Endodermal cell (in vitro differentiated cells): ENCODE measurements at regions not wholly inside any gene's neighbourhood (a gene's known extent, or its start where the extent isn't known, plus 50 kb on each side); places are given as distances from the start of the nearest gene placed in this dataset.

Experiments
- DNase-seq: peaks from one replicate; pipeline ENCODE4 v3.0.0-alpha.2; 2017
- H3K27ac ChIP-seq: 2 replicates; pipeline ENCODE4 v1.5.1; 2013; ENCODE audit warnings: mild to moderate bottlenecking, low read depth, low read length, moderate library complexity
- H3K27me3 ChIP-seq: 2 replicates; pipeline ENCODE4 v1.6.1; 2013; ENCODE audit warnings: mild to moderate bottlenecking, low read length, moderate library complexity; ENCODE audit not compliant: insufficient read depth, control insufficient read depth, poor library complexity, severe bottlenecking
- H3K36me3 ChIP-seq: 2 replicates; pipeline ENCODE4 v1.7.0; 2013; ENCODE audit warnings: mild to moderate bottlenecking, low read length, moderate library complexity; ENCODE audit not compliant: control insufficient read depth, insufficient read depth
- H3K4me1 ChIP-seq: one replicate; pipeline ENCODE4 v1.7.0; 2013; ENCODE audit warnings: low read length; ENCODE audit not compliant: control insufficient read depth, insufficient read depth
- H3K4me3 ChIP-seq: 2 replicates; pipeline ENCODE4 v1.5.1; 2013; ENCODE audit warnings: mild to moderate bottlenecking, low read length, moderate library complexity
- H3K9ac ChIP-seq: 2 replicates; pipeline ENCODE4 v1.6.1; 2013; ENCODE audit warnings: mild to moderate bottlenecking, low read length, moderate library complexity; ENCODE audit not compliant: poor library complexity, severe bottlenecking; ENCODE audit errors: extremely low read depth
- H3K9me3 ChIP-seq: 2 replicates; pipeline ENCODE4 v1.6.1; 2013; ENCODE audit warnings: mild to moderate bottlenecking, low read length, moderate library complexity; ENCODE audit not compliant: control insufficient read depth
- H3K27ac Mint-ChIP-seq: 2 replicates; pipeline ENCODE4 v1.8.0; 2020; ENCODE audit warnings: mixed read lengths
- H3K27me3 Mint-ChIP-seq: 2 replicates; pipeline ENCODE4 v1.8.0; 2021; ENCODE audit warnings: mild to moderate bottlenecking, mixed read lengths; ENCODE audit not compliant: insufficient read depth
- H3K36me3 Mint-ChIP-seq: 2 replicates; pipeline ENCODE4 v1.8.0; 2020; ENCODE audit warnings: low read depth, mixed read lengths
- H3K4me1 Mint-ChIP-seq: 2 replicates; pipeline ENCODE4 v1.8.0; 2020; ENCODE audit warnings: mixed read lengths
- H3K4me3 Mint-ChIP-seq: 2 replicates; pipeline ENCODE4 v1.8.0; 2020; ENCODE audit warnings: mild to moderate bottlenecking, moderate library complexity, mixed read lengths
- H3K9me3 Mint-ChIP-seq: 2 replicates; pipeline ENCODE4 v1.8.0; 2020; ENCODE audit warnings: mild to moderate bottlenecking, mixed read lengths
- CTCF ChIP-seq: fragments of 200-600 bp; sonication (generic); conservative IDR thresholded peaks from 2 replicates; pipeline ENCODE4 v1.5.0; 2021; ENCODE audit warnings: antibody characterized with exemption, mild to moderate bottlenecking
- WGBS, 2 experiments: methylation state at CpG; one replicate each; pipeline versions ENCODE4 v1.1.5 to v1.1.7; 2013; ENCODE audit warnings: missing lambda C conversion rate in 2 of 2, mixed read lengths in 1 of 2; ENCODE audit not compliant: insufficient coverage in 1 of 2, insufficient read length in 1 of 2; 5-methylcytosine and 5-hydroxymethylcytosine counted together

- Histone ChIP-seq H3K4me1 (no peaks in the 10 kb centered on the region), H3K9me3 (no peaks in the 10 kb centered on the region), H3K9ac (no peak overlapping the region), H3K4me3 (no peak overlapping the region), H3K36me3 (no peaks in the 10 kb centered on the region), H3K27me3 (no peaks in the 10 kb centered on the region), H3K27ac (peak overlapping the region; percentile 51)
- Mint-ChIP-seq H3K4me1 (no peaks in the 10 kb centered on the region), H3K9me3 (no peaks in the 10 kb centered on the region), H3K4me3 (no peak overlapping the region), H3K27ac (no peak overlapping the region), H3K27me3 (peaks cover 2% of the 10 kb centered on the region), H3K36me3 (no peaks in the 10 kb centered on the region)
- 76 to 84% methylated on average over 8 to 12 of the region's 12 CpGs for WGBS, 2 experiments
- no peak for DNase-seq
- no peak for TF ChIP-seq CTCF
These were observed 243.8 kb downstream of the RBFOX3 start for GRCh38 chr17:79366988-79367571.

GRCh38 chr17:79365836-79366770, 244.7 kb downstream of the RBFOX3 start:
- no peak for DNase-seq
- no peaks in the 10 kb centered on the region for H3K36me3 Mint-ChIP-seq
- 88 to 89% methylated on average over 17 to 28 of the region's 28 CpGs for WGBS, 2 experiments
- Histone ChIP-seq H3K4me1 (no peaks in the 10 kb centered on the region), H3K9me3 (no peaks in the 10 kb centered on the region), H3K27me3 (no peaks in the 10 kb centered on the region), H3K36me3 (no peaks in the 10 kb centered on the region), H3K4me3 (no peak overlapping the region), H3K9ac (no peak overlapping the region), H3K27ac (peak overlapping the region; percentile 51)
- no peak overlapping the region for H3K27ac Mint-ChIP-seq
- H3K27me3 Mint-ChIP-seq = peaks cover 2% of the 10 kb centered on the region
- TF ChIP-seq CTCF = no peak
- H3K4me3 Mint-ChIP-seq = no peak overlapping the region
- H3K9me3 Mint-ChIP-seq = no peaks in the 10 kb centered on the region
- H3K4me1 Mint-ChIP-seq = no peaks in the 10 kb centered on the region

- no peak overlapping the region for H3K4me3 ChIP-seq
- no peak overlapping the region for H3K27ac Mint-ChIP-seq
- WGBS, 2 experiments = 95 to 98% methylated on average over 7 to 12 of the region's 12 CpGs
- DNase-seq = no peak
- no peaks in the 10 kb centered on the region for H3K9me3 ChIP-seq
- no peak for TF ChIP-seq CTCF
- H3K27me3 Mint-ChIP-seq = peaks cover 2% of the 10 kb centered on the region
- H3K9me3 Mint-ChIP-seq = no peaks in the 10 kb centered on the region
- no peak overlapping the region for H3K4me3 Mint-ChIP-seq
- no peaks in the 10 kb centered on the region for H3K36me3 ChIP-seq
- H3K27ac ChIP-seq = no peak overlapping the region
- no peaks in the 10 kb centered on the region for H3K36me3 Mint-ChIP-seq
- no peaks in the 10 kb centered on the region for H3K27me3 ChIP-seq
- H3K9ac ChIP-seq = no peak overlapping the region
- H3K4me1 ChIP-seq = no peaks in the 10 kb centered on the region
- no peaks in the 10 kb centered on the region for H3K4me1 Mint-ChIP-seq
These were observed 245.5 kb downstream of the RBFOX3 start for GRCh38 chr17:79365351-79365750.
